Immature natural killer cell (primary cell): ENCODE measurements at regions not wholly inside any gene's neighbourhood (a gene's known extent, or its start where the extent isn't known, plus 50 kb on each side); places are given as distances from the start of the nearest gene placed in this dataset.

ENCODE experiments used
- DNase-seq, 3 donors: peaks; one replicate each; pipeline ENCODE4 v3.0.0; 2022; ENCODE audit warnings: mixed read lengths in 1 of 3
- H3K27ac Mint-ChIP-seq, 6 donors: one replicate each; pipeline ENCODE4 v1.8.0; 2020; ENCODE audit warnings: mixed read lengths in 6 of 6, mild to moderate bottlenecking in 5 of 6, inconsistent platforms in 4 of 6, moderate library complexity in 3 of 6
- H3K27me3 Mint-ChIP-seq, 3 donors: one replicate each; pipeline ENCODE4 v1.8.0; 2020 to 2021; ENCODE audit warnings: low read depth in 3 of 3, mild to moderate bottlenecking in 3 of 3, mixed read lengths in 3 of 3, moderate library complexity in 3 of 3, inconsistent platforms in 1 of 3
- H3K36me3 Mint-ChIP-seq, 3 donors: one replicate each; pipeline ENCODE4 v1.8.0; 2020; ENCODE audit warnings: mixed read lengths in 3 of 3, inconsistent platforms in 2 of 3, mild to moderate bottlenecking in 2 of 3
- H3K4me1 Mint-ChIP-seq, 2 donors: one replicate each; pipeline ENCODE4 v1.8.0; 2020; ENCODE audit warnings: inconsistent platforms in 2 of 2, mild to moderate bottlenecking in 2 of 2, mixed read lengths in 2 of 2, moderate library complexity in 1 of 2
- H3K4me3 Mint-ChIP-seq, 5 donors: one replicate each; pipeline ENCODE4 v1.8.0; 2020; ENCODE audit warnings: mild to moderate bottlenecking in 5 of 5, mixed read lengths in 5 of 5, inconsistent platforms in 3 of 5, moderate library complexity in 3 of 5
- H3K9me3 Mint-ChIP-seq, 6 donors: one replicate each; pipeline ENCODE4 v1.8.0; 2020; ENCODE audit warnings: mild to moderate bottlenecking in 6 of 6, mixed read lengths in 6 of 6, inconsistent platforms in 4 of 6, moderate library complexity in 3 of 6

DNA sequence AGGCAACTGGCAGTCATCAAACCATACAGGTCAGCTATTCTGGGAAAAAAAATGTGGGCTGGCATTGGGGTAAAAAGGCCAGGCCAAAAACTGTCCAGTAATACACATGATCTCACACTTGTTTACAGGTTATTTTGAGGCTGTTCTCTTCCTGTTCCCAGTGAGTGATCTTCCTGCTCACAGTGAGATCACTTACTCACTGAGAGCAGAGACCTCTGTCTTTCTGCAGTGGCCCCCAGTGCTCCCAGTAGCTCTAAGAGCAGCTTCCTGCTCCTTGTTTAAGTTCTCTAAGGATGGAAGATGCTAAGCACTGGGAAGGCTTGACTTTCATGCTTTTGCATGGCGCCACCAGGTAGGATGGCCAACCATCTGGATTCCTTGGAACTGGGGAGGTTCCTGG, 93.5 kb upstream of the KIAA1217 start:
- no peak overlapping the region for H3K4me3 Mint-ChIP-seq
- H3K9me3 Mint-ChIP-seq, result peaks cover 0 to 10% (median 2%) of the 10 kb centered on the region in 6 donors
- DNase-seq, result no peak

GRCh38 chr10:24118246-24118645, 90.7 kb upstream of the KIAA1217 start:
- Mint-ChIP-seq H3K4me3 (no peak overlapping the region), H3K9me3 (peaks cover 0 to 10% (median 2%) of the 10 kb centered on the region in 6 donors), H3K27ac (no peak overlapping the region), H3K27me3 (peaks cover 0 to 1% (median 1%) of the 10 kb centered on the region in 3 donors), H3K36me3 (no peaks in the 10 kb centered on the region), H3K4me1 (no peaks in the 10 kb centered on the region)
- DNase-seq, result no peak

More for the DNA sequence above, 93.5 kb upstream of the KIAA1217 start:
- Mint-ChIP-seq H3K27me3 (peaks cover 1 to 3% (median 1%) of the 10 kb centered on the region in 3 donors), H3K27ac (no peak overlapping the region), H3K4me1 (no peaks in the 10 kb centered on the region), H3K36me3 (no peaks in the 10 kb centered on the region)

DNA sequence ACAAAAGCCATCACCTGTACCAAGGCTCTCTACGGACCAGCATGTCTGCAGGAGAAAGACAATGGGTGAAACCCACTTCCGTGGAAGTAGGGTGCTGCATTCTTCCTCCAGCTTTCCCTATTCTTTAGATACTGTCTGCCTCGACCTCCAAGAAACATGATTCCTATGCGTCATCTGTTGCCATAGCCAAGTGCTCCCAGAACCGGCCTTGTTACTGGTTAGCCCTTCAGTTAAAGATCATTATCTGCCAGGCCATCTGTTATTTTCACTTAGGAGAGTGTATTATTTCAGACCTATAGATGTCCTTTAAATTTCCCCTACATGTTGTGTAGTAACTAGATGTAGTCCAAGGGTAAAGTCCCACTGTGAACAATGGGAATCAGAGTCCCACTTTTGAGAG, 89.0 kb upstream of the KIAA1217 start:
- Mint-ChIP-seq H3K36me3 (no peaks in the 10 kb centered on the region), H3K27ac (no peak overlapping the region)

GRCh38 chr10:24120646-24121045, 88.3 kb upstream of the KIAA1217 start:
- no peaks in the 10 kb centered on the region for H3K36me3 Mint-ChIP-seq
- no peak for DNase-seq
- no peaks in the 10 kb centered on the region for H3K4me1 Mint-ChIP-seq
- peaks cover 0 to 1% (median 0%) of the 10 kb centered on the region in 3 donors for H3K27me3 Mint-ChIP-seq
- no peak overlapping the region for H3K27ac Mint-ChIP-seq
- no peak overlapping the region for H3K4me3 Mint-ChIP-seq
- peaks cover 0 to 4% (median 2%) of the 10 kb centered on the region in 6 donors for H3K9me3 Mint-ChIP-seq

More for the DNA sequence above, 89.0 kb upstream of the KIAA1217 start:
- peaks cover 0 to 1% (median under 1%) of the 10 kb centered on the region in 3 donors for H3K27me3 Mint-ChIP-seq
- no peaks in the 10 kb centered on the region for H3K4me1 Mint-ChIP-seq
- no peak overlapping the region for H3K4me3 Mint-ChIP-seq
- DNase-seq, result no peak
- H3K9me3 Mint-ChIP-seq, result peaks cover 0 to 7% (median 2%) of the 10 kb centered on the region in 6 donors

DNA sequence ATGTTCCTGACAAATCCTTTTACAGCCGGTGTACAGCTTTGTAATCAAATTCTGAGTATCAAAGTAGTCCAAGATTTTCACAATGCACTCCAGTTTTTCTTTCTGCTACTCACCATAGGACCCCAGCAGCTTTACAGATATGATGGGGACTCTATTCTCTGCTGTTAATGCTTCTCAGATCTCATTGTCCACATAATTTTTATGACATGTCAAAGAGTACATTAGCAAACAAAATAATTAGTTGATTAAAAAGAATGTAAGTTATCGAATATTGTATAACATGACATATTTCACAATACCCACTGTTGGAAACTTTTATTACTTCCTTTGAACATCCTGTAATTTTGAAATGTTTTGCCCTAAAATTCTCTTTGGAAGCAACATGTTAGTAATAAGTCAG, 81.4 kb upstream of the KIAA1217 start:
- Mint-ChIP-seq H3K9me3 (peaks cover 0 to 2% (median under 1%) of the 10 kb centered on the region in 6 donors), H3K4me1 (no peaks in the 10 kb centered on the region), H3K4me3 (no peak overlapping the region), H3K27ac (no peak overlapping the region), H3K27me3 (peaks cover 0 to 2% (median 0%) of the 10 kb centered on the region in 3 donors), H3K36me3 (no peaks in the 10 kb centered on the region)
- DNase-seq, result no peak

- Mint-ChIP-seq H3K4me3 (no peak overlapping the region), H3K27me3 (peaks cover 0 to 2% (median 0%) of the 10 kb centered on the region in 3 donors), H3K9me3 (peaks cover 0 to 4% (median 2%) of the 10 kb centered on the region in 6 donors), H3K4me1 (no peaks in the 10 kb centered on the region), H3K36me3 (no peaks in the 10 kb centered on the region), H3K27ac (no peak overlapping the region)
- no peak for DNase-seq
Measured at GRCh38 chr10:24128066-24128730, 80.7 kb upstream of the KIAA1217 start.

DNA sequence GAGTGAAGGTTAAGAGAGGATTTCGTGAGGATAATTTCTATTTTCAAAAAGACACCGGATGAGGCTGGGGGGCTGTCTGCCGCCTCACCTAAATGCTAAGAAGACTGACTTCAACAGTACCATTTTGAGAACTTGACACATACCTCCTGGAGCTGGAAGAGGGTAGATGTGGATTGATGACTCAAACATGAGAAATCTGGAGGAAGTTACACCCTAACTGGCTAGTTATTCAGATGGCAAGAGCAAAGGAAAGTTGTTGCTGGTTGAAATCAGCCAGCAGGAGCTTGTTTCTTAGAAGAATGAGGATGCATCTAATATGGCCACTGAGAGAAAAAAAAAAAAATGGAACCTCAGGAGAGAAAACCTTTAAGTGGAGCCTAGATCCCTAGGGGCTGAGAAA, 76.2 kb upstream of the KIAA1217 start:
- Mint-ChIP-seq H3K4me3 (no peak overlapping the region), H3K4me1 (no peaks in the 10 kb centered on the region), H3K27ac (no peak overlapping the region), H3K9me3 (peaks cover 0 to 8% (median 3%) of the 10 kb centered on the region in 6 donors), H3K36me3 (no peaks in the 10 kb centered on the region), H3K27me3 (peaks cover 0 to 7% (median 0%) of the 10 kb centered on the region in 3 donors)
- DNase-seq, result no peak

GRCh38 chr10:24133835-24134234, 75.1 kb upstream of the KIAA1217 start:
- Mint-ChIP-seq H3K9me3 (peaks cover 0 to 8% (median 2%) of the 10 kb centered on the region in 6 donors), H3K4me3 (no peak overlapping the region), H3K27me3 (peaks cover 0 to 7% (median 0%) of the 10 kb centered on the region in 3 donors), H3K4me1 (no peaks in the 10 kb centered on the region), H3K27ac (no peak overlapping the region), H3K36me3 (no peaks in the 10 kb centered on the region)
- DNase-seq, result no peak

DNA sequence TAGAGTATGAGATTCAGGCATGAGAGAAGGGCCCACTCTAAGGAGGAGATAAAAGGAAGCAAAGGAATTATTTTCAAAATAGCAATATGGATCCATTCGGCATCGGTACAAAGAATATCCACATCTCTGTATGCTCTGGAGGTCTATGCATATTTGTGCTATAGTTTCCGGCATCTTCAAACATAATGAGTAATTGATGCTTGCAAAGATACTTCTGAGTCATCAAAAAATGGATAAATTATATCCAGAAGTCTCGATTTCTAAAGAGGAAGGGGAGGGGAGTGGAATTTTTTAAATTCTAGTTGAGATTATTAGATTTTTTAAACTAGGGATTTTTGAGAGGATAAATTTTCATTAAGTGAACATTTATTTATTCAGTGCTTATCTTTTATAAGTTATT, 72.9 kb upstream of the KIAA1217 start:
- Mint-ChIP-seq H3K27me3 (peaks cover 0 to 7% (median 0%) of the 10 kb centered on the region in 3 donors), H3K9me3 (peaks cover 0 to 11% (median 3%) of the 10 kb centered on the region in 6 donors), H3K4me1 (no peaks in the 10 kb centered on the region), H3K27ac (no peak overlapping the region), H3K36me3 (no peaks in the 10 kb centered on the region), H3K4me3 (no peak overlapping the region)
- DNase-seq, result no peak

DNA sequence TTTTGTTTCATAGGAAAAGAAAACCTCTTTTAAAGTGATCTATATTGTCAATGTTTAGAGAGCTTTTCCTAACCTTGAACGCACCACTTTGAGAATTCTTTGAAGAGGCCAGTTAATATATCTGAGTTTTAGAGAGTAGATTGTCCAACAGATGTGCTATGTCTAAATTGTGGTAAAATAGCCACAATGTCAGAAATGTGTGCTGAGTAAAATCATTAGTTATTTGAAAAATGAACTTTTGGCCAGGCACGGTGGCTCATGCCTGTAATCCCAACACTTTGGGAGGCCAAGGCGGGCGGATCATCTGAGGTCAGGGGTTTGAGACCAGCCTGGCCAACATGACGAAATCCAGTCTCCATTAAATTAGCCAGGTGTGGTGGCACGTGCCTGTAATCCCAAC, 61.6 kb upstream of the KIAA1217 start:
- no peak for DNase-seq
- no peak overlapping the region for H3K27ac Mint-ChIP-seq
- peaks cover 2 to 15% (median 5%) of the 10 kb centered on the region in 6 donors for H3K9me3 Mint-ChIP-seq
- H3K4me3 Mint-ChIP-seq, result no peak overlapping the region
- no peaks in the 10 kb centered on the region for H3K4me1 Mint-ChIP-seq
- H3K27me3 Mint-ChIP-seq, result peaks cover 0 to 7% (median 2%) of the 10 kb centered on the region in 3 donors
- no peaks in the 10 kb centered on the region for H3K36me3 Mint-ChIP-seq

DNA sequence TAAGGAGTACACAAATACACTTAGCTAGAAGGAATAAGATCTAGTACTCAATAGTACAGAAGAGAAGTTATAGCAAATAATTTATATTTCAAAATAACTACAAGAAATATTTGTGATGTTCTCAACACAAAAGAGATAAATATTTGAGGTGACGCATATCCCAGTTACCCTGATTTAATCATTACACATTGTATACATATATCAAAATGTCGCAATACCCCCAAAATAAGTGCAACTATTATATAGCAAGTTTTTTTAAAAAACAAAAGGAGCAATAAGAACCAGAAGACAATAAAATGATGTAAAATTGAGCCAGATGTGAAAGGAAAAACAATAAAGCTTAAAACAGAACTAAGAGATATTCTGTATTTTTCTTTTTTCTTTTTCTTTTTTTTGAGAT, 59.3 kb upstream of the KIAA1217 start:
- H3K4me3 Mint-ChIP-seq, result no peak overlapping the region
- H3K27me3 Mint-ChIP-seq, result peaks cover 0 to 7% (median 2%) of the 10 kb centered on the region in 3 donors
- peaks cover 0 to 6% (median 3%) of the 10 kb centered on the region in 6 donors for H3K9me3 Mint-ChIP-seq
- DNase-seq, result no peak
- no peaks in the 10 kb centered on the region for H3K4me1 Mint-ChIP-seq
- H3K36me3 Mint-ChIP-seq, result no peaks in the 10 kb centered on the region
- H3K27ac Mint-ChIP-seq, result no peak overlapping the region

DNA sequence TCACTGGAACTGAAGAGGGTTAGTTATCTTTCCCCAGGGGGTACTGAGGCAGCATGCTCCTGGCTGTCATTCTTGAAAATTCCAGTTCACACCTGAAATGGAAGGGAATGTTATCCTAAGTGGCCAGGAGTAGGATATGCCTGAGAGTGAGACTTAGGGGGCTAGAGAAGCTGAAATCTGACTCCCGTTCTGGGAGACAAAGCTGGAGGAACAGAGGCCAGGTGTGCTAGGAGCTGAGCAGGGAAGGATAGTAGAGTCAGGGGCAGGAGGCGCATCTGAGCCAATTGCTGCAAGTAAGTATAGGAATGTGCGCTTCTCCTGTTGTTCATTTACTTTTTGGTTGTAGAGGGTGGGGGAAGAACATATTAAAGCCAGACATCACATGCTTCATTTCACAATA, 58.1 kb upstream of the KIAA1217 start:
- Mint-ChIP-seq H3K36me3 (no peaks in the 10 kb centered on the region), H3K9me3 (peaks cover 0 to 6% (median 3%) of the 10 kb centered on the region in 6 donors), H3K4me3 (no peak overlapping the region), H3K27ac (no peak overlapping the region), H3K27me3 (peaks cover 0 to 8% (median 2%) of the 10 kb centered on the region in 3 donors), H3K4me1 (no peaks in the 10 kb centered on the region)
- DNase-seq, result no peak

GRCh38 chr10:24152270-24152669, 56.7 kb upstream of the KIAA1217 start:
- H3K36me3 Mint-ChIP-seq, result no peaks in the 10 kb centered on the region
- no peak for DNase-seq
- peaks cover 0 to 8% (median 0%) of the 10 kb centered on the region in 3 donors for H3K27me3 Mint-ChIP-seq

DNA sequence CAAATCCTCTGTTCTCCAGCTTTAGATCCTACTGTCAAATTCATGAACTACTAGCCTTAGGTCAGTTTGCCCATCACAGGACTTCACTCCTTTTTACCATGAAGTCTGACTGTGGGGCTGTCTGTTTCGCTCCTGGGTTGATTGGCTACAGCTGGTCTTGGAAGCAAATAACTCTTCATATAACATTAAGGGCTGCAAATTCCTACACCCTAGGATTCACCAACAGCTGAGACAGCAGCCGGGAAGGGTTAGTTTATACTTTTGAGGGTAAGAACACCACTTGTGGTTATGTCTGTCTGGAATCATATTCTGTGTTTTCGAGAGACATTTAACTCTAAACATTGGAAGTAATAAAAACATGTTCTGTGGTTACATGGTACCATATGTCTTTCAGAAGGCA, 55.9 kb upstream of the KIAA1217 start:
- Mint-ChIP-seq H3K4me1 (no peaks in the 10 kb centered on the region), H3K27ac (no peak overlapping the region), H3K27me3 (peaks cover 0 to 8% (median 0%) of the 10 kb centered on the region in 3 donors), H3K4me3 (no peak overlapping the region), H3K9me3 (peaks cover 0 to 7% (median 4%) of the 10 kb centered on the region in 6 donors), H3K36me3 (no peaks in the 10 kb centered on the region)
- no peak for DNase-seq

More at GRCh38 chr10:24152270-24152669, 56.7 kb upstream of the KIAA1217 start:
- no peak overlapping the region for H3K4me3 Mint-ChIP-seq
- no peaks in the 10 kb centered on the region for H3K4me1 Mint-ChIP-seq
- peaks cover 0 to 6% (median 4%) of the 10 kb centered on the region in 6 donors for H3K9me3 Mint-ChIP-seq
- H3K27ac Mint-ChIP-seq, result no peak overlapping the region

DNA sequence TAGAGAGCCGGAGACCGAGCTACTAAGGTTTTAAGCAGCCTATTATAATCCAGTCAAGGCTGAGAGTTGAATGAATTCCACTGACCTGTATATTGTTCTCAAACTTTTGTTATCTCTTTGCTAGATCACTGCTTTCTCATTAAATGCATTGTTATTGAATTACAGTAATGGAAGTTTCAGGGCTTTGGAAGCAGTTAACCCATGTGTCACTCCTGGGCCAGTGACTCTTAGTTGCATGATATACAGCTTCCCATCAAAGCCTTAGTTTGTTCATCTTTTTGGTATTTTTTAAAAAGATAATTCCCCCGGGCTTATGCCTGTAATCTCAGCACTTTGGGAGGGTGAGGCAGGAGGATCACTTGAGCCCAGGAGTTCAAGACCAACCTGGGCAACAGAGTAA, 55.4 kb upstream of the KIAA1217 start:
- Mint-ChIP-seq H3K4me1 (no peaks in the 10 kb centered on the region), H3K27ac (no peak overlapping the region), H3K4me3 (no peak overlapping the region), H3K27me3 (peaks cover 0 to 8% (median 0%) of the 10 kb centered on the region in 3 donors), H3K36me3 (no peaks in the 10 kb centered on the region), H3K9me3 (peaks cover 0 to 8% (median 5%) of the 10 kb centered on the region in 6 donors)
- DNase-seq, result no peak
